CD4-positive, alpha-beta T cell treated with Interferon gamma for 1 hour (primary cell): ENCODE measurements at regions not wholly inside any gene's neighbourhood (a gene's known extent, or its start where the extent isn't known, plus 50 kb on each side); places are given as distances from the start of the nearest gene placed in this dataset.

Source experiments
- DNase-seq: peaks from one replicate; pipeline ENCODE4 v3.0.0-alpha.2; 2020

GRCh38 chrX:69024931-69025330 lies 140.3 kb downstream of the PJA1 start:
- DNase-seq, result no peak

- no peak for DNase-seq
Measured at GRCh38 chrX:69024161-69024736, 141.0 kb downstream of the PJA1 start.

- no peak for DNase-seq
Measured at GRCh38 chrX:69022430-69022829, 142.8 kb downstream of the PJA1 start.

GRCh38 chrX:69021141-69021960 lies 143.9 kb downstream of the PJA1 start:
- no peak for DNase-seq

- no peak for DNase-seq
Measured at GRCh38 chrX:69020316-69020715, 144.9 kb downstream of the PJA1 start.

- no peak for DNase-seq
Measured at GRCh38 chrX:69019073-69019890, 146.0 kb downstream of the PJA1 start.

- no peak for DNase-seq
Measured at GRCh38 chrX:69018416-69019072, 146.7 kb downstream of the PJA1 start.

GRCh38 chrX:69016293-69016941 lies 148.8 kb downstream of the PJA1 start:
- no peak for DNase-seq

- DNase-seq, result no peak
Measured at GRCh38 chrX:69015564-69016292, 149.5 kb downstream of the PJA1 start.

GRCh38 chrX:69015156-69015555 lies 150.1 kb downstream of the PJA1 start:
- DNase-seq, result no peak

GRCh38 chrX:69014200-69014599 lies 151.1 kb downstream of the PJA1 start:
- no peak for DNase-seq

GRCh38 chrX:69010339-69010738 lies 154.9 kb downstream of the PJA1 start:
- no peak for DNase-seq

GRCh38 chrX:69000877-69001276 lies 164.4 kb downstream of the PJA1 start:
- DNase-seq, result no peak

- DNase-seq, result no peak
Measured at GRCh38 chrX:68999931-69000330, 165.3 kb downstream of the PJA1 start.

- no peak for DNase-seq
Measured at GRCh38 chrX:68999356-68999755, 165.9 kb downstream of the PJA1 start.

GRCh38 chrX:68998716-68999115 lies 166.5 kb downstream of the PJA1 start:
- no peak for DNase-seq

GRCh38 chrX:68997911-68998310 lies 167.3 kb downstream of the PJA1 start:
- DNase-seq, result no peak

GRCh38 chrX:68997511-68997910 lies 167.7 kb downstream of the PJA1 start:
- no peak for DNase-seq

- DNase-seq, result no peak
Measured at GRCh38 chrX:68995780-68996551, 167.1 kb downstream of the EFNB1 start.

- DNase-seq, result no peak
Measured at GRCh38 chrX:68995386-68995779, 166.6 kb downstream of the EFNB1 start.

GRCh38 chrX:68994891-68995255 lies 166.1 kb downstream of the EFNB1 start:
- DNase-seq, result no peak
